ENCODE measurements at regions not wholly inside any gene's neighbourhood (a gene's known extent, or its start where the extent isn't known, plus 50 kb on each side); places are given as distances from the start of the nearest gene placed in this dataset.

GRCh38 chr7:21041252-21041651 lies 254.6 kb upstream of the SP8 start:
- TF ChIP-seq CTCF (conservative IDR thresholded peaks at IDR 0.05; ENCODE audit: low read depth, low read length) (no peak), MAFK (IDR thresholded peaks at IDR 0.05; ENCODE audit: low read depth, low read length) (no peak), RFX5 (IDR thresholded peaks at IDR 0.05; ENCODE audit: low read depth, low read length) (no peak), NFE2L2 (IDR thresholded peaks at IDR 0.05; ENCODE audit: low read depth, low read length) (no peak), CHD1 (IDR thresholded peaks at IDR 0.05; ENCODE audit: low read depth, low read length) (no peak), POLR2A (IDR thresholded peaks at IDR 0.05; ENCODE audit: low read depth, low read length) (no peak), USF2 (IDR thresholded peaks at IDR 0.05; ENCODE audit: low read depth, low read length) (no peak), SMC3 (IDR thresholded peaks at IDR 0.05; ENCODE audit: low read depth, low read length) (no peak), RCOR1 (IDR thresholded peaks at IDR 0.05; ENCODE audit: insufficient replicate concordance, low read length) (no peak)
